Activated T-helper 1 cell treated with Interleukin-2 at 50 U/mL for 16 hours (primary cell): ENCODE measurements at regions not wholly inside any gene's neighbourhood (a gene's known extent, or its start where the extent isn't known, plus 50 kb on each side); places are given as distances from the start of the nearest gene placed in this dataset.
"Not testable (repeated sequence)": the region's sequence is repeated elsewhere in the genome, so short reads cannot be mapped to it uniquely, and the experiment has no call there.

Experiments used
- DNase-seq: peaks from one replicate; pipeline ENCODE4 v3.0.0-alpha.2; 2020; ENCODE audit warnings: low read depth

GRCh38 chr10:6868036-6868725, 288.1 kb upstream of the PRKCQ start:
- no peak for DNase-seq

GRCh38 chr10:6866757-6867156, 286.7 kb upstream of the PRKCQ start:
- DNase-seq = no peak

- no peak for DNase-seq
These were observed 284.1 kb upstream of the PRKCQ start for GRCh38 chr10:6864142-6864541.

GRCh38 chr10:6863381-6863780, 283.3 kb upstream of the PRKCQ start:
- DNase-seq = no peak

- no peak for DNase-seq
These were observed 270.4 kb upstream of the PRKCQ start for GRCh38 chr10:6850452-6850851.

- DNase-seq = no peak
These were observed 267.5 kb upstream of the PRKCQ start for GRCh38 chr10:6847561-6847960.

GRCh38 chr10:6843894-6844650, 264.0 kb upstream of the PRKCQ start:
- DNase-seq = no peak

- DNase-seq = no peak
These were observed 263.4 kb upstream of the PRKCQ start for GRCh38 chr10:6843481-6843881.

- no peak for DNase-seq
These were observed 262.6 kb upstream of the PRKCQ start for GRCh38 chr10:6842722-6843121.

- no peak for DNase-seq
These were observed 261.7 kb upstream of the PRKCQ start for GRCh38 chr10:6841761-6842160.

- no peak for DNase-seq
These were observed 260.7 kb upstream of the PRKCQ start for GRCh38 chr10:6840766-6841165.

- DNase-seq = no peak
These were observed 260.2 kb upstream of the PRKCQ start for GRCh38 chr10:6840201-6840691.

- DNase-seq = no peak
These were observed 258.0 kb upstream of the PRKCQ start for GRCh38 chr10:6838118-6838517.

- DNase-seq = no peak
These were observed 253.5 kb upstream of the PRKCQ start for GRCh38 chr10:6833458-6834011.

- DNase-seq = not testable (repeated sequence)
These were observed 250.9 kb upstream of the PRKCQ start for GRCh38 chr10:6830981-6831380.

GRCh38 chr10:6824793-6825192, 244.7 kb upstream of the PRKCQ start:
- DNase-seq = not testable (repeated sequence)

- DNase-seq = no peak
These were observed 243.7 kb upstream of the PRKCQ start for GRCh38 chr10:6823770-6824169.

GRCh38 chr10:6819301-6819700, 239.2 kb upstream of the PRKCQ start:
- no peak for DNase-seq

- DNase-seq = no peak
These were observed 237.7 kb upstream of the PRKCQ start for GRCh38 chr10:6817770-6818169.

- DNase-seq = no peak
These were observed 235.3 kb upstream of the PRKCQ start for GRCh38 chr10:6815346-6815745.

- DNase-seq = no peak
These were observed 233.8 kb upstream of the PRKCQ start for GRCh38 chr10:6813856-6814255.

GRCh38 chr10:6813306-6813705, 233.2 kb upstream of the PRKCQ start:
- no peak for DNase-seq

- no peak for DNase-seq
These were observed 231.1 kb upstream of the PRKCQ start for GRCh38 chr10:6811153-6811552.
